ENCODE measurements at regions not wholly inside any gene's neighbourhood (a gene's known extent, or its start where the extent isn't known, plus 50 kb on each side); places are given as distances from the start of the nearest gene placed in this dataset.

DNA sequence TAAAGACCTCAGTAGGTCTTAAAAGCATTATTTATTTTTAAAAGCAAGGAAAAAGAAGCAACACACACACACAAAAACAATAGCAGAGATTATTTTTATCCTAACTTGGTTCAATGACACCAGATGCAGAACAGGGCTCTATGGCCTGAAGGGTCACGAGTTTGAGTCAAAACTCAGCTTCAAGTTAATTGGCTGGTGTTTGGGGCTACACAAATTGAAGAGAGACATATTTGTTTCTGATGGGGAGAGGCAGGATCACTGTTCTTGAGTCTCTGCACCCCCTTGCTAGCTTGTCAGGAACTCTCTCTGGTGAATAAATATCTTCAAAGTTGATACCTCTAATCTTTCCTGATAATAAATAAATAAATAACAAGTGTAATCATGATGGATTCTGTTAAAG, 466.1 kb downstream of the PRKD1 start:
- TF ChIP-seq EZH2 (IDR thresholded peaks at IDR 0.05; ENCODE audit: borderline replicate concordance, insufficient read depth, low read depth, low read length, poor library complexity, severe bottlenecking) (no peak), CTCF (IDR thresholded peaks at IDR 0.05) (no peak)

Data from B cell (primary cell).